ENCODE measurements at regions not wholly inside any gene's neighbourhood (a gene's known extent, or its start where the extent isn't known, plus 50 kb on each side); places are given as distances from the start of the nearest gene placed in this dataset.

DNA sequence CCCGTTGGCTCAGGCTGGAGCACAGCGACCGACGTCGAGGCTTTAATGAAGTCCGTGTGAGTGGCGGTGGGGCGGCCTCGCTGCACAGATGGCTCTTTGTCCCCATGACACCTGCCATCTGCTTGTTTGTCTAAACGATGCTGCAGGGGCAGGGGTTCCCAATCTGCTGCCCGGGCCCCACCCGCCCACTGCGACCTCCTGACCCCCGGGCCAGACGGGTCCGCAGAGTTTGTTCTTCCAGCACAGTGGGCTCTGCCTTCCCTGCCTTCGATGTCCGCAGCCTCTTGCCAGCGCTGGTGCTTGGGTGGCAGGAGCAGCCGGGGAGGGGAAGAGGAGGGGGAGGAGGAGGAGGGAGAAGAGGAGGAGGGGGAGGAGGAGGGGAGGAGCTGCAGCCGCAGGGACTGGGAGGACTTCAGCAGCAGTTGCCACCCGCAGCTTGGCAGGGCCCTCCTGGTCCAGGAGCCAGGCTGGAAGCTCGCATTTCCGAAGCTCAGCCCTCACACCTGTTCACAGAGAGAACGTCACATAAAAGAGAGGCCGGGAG, 210.0 kb downstream of the DLL1 start:
- TF ChIP-seq POLR2A (IDR thresholded peaks at IDR 0.05) = no peak
- TF ChIP-seq, protein P1, sequence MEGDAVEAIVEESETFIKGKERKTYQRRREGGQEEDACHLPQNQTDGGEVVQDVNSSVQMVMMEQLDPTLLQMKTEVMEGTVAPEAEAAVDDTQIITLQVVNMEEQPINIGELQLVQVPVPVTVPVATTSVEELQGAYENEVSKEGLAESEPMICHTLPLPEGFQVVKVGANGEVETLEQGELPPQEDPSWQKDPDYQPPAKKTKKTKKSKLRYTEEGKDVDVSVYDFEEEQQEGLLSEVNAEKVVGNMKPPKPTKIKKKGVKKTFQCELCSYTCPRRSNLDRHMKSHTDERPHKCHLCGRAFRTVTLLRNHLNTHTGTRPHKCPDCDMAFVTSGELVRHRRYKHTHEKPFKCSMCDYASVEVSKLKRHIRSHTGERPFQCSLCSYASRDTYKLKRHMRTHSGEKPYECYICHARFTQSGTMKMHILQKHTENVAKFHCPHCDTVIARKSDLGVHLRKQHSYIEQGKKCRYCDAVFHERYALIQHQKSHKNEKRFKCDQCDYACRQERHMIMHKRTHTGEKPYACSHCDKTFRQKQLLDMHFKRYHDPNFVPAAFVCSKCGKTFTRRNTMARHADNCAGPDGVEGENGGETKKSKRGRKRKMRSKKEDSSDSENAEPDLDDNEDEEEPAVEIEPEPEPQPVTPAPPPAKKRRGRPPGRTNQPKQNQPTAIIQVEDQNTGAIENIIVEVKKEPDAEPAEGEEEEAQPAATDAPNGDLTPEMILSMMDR (IDR thresholded peaks at IDR 0.05) = no peak
